HG02981 (cell line): ENCODE measurements at regions not wholly inside any gene's neighbourhood (a gene's known extent, or its start where the extent isn't known, plus 50 kb on each side); places are given as distances from the start of the nearest gene placed in this dataset.
"Not testable (repeated sequence)": the region's sequence is repeated elsewhere in the genome, so short reads cannot be mapped to it uniquely, and the experiment has no call there.

Source experiments
- ATAC-seq: cut with Tn5 transposase; IDR thresholded peaks from one replicate; pipeline ENCODE4 v1.9.1; 2021; ENCODE audit warnings: mild to moderate bottlenecking, moderate library complexity; ENCODE audit not compliant: unreplicated experiment

DNA sequence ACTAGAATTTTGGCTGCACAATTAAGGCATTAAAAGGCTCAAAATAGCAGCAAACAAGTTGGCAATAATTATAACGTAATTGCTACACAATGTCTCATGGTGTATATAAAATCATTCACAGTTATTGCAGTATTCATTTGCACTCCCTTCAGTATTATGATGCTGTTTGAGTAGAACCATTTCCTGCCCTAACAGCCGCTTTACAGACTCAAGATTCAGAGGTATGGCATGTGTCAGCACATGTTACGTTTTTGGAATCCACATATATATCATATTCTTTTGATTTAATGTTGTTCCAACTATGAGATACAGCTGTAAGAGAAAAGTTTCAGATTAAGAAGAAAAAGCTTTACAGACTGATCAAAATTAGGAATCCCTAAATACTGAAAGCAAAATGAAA, 56.3 kb upstream of the NCKAP5 start:
- ATAC-seq, result no peak

DNA sequence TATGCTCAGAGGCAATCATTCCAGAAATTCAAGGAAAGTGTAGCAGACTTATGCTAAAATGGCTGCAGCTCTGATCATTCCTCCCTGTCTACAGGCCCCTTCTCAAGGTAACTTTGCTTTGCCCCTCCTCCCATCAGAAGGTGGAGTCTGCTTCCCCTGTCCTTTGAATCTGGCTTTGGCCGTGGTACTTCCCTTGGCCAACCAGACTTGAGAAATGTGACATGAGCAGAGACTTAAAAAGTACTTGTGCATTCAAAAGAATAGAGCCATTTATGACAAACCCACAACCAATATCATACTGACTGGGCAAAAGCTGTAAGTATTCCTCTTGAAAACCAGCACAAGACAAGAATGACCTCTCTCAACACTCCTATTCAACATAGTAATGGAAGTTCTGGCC, 59.5 kb upstream of the NCKAP5 start:
- ATAC-seq, result no peak

DNA sequence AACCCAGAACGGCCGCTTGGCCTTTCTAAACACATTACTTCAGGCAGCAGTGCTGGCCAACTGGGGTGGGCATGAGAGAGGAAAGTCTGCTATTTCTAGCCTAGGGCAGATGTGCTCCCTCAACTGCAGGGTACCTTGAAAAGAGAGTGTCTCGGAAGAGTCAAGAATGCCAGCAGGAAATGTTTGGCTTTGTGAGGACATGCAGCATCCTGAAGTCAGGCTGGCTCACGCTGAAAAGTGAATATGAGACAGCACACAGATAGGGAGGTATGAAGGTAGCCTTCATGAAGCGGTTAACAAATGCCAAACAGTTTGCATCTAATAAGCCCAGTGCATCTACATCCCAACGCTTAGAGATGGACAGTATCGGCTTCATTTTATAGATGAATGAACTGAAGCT, 65.0 kb upstream of the NCKAP5 start:
- ATAC-seq, result no peak

DNA sequence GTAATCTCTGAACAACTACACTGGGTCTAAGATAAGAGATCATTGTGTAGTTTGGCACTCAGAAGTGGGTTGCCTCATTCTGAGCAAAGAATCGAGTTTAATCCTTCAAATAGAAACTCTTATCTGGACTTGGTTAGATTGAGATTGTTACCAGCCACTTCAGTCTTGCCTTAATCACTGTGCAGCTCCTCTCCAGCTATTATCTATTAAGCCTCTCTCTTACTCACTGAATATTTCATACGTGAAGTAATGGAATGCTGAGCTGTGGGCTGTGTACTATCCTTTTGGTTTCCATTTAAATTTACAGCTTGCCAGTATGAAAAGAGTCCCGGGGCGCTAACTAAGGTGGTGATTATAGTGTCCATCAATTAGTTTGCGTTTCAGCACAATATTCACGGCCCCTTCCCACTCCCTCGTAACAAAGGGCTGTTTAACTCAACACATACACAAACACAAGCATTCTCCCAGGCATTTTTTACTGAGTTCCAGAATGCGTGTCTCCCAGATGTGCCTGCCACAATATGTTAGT, 65.7 kb upstream of the NCKAP5 start:
- ATAC-seq, result no peak

DNA sequence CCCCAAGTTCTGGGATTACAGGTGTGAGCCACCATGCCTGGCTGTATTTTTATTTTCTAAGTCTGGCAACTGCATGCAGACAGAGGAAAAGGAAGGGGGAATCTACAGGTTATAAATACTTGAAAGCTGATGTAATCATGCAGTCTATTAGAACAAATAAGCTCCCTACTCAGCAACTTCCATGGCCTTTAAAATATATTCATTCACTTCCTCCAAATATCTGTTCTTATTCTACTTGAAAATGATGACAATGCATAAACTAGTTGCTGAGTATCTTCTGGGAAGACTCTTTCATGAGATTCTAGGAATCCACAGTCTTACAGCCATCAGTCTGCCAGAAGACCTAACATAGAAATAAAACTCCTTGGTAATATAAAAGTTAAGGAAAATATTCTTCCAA, 66.9 kb upstream of the NCKAP5 start:
- no peak for ATAC-seq

DNA sequence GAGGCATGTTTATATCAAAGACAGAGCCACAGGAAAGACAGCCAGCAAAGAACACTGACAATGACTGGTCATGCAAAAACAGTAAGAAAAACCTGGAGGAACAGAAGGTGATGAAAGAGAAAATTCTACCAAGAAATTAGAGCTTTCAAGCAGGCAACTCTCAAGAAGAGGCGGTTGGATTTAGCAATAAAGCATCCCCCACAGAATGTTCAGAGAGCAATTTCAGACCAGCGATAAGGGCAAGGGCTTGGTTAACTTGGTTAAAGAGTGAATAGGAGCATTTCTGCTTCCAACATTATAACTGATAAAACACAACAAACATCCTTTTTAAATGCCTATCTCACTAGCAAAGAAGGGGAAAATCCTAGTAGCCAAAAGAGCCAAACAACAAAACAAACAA, 68.0 kb upstream of the NCKAP5 start:
- ATAC-seq, result no peak

DNA sequence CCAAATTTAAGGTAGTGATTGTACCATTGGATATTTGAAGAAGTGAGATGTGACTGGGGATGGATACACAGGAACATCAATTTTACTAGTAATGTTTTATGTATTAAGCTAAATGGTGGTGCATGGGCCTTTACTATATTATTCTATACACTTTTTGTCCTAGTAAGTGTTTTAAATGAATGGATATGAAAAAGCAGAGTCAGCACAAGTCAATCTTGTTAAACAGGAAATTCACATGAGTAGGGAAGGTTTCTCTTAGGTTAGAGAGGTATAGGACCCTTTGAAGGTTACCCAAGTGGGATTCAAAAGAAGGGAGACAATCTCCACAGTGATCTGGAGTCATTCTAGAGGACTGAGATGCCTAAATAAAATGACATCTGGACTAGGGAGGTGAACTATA, 71.8 kb upstream of the NCKAP5 start:
- no peak for ATAC-seq

DNA sequence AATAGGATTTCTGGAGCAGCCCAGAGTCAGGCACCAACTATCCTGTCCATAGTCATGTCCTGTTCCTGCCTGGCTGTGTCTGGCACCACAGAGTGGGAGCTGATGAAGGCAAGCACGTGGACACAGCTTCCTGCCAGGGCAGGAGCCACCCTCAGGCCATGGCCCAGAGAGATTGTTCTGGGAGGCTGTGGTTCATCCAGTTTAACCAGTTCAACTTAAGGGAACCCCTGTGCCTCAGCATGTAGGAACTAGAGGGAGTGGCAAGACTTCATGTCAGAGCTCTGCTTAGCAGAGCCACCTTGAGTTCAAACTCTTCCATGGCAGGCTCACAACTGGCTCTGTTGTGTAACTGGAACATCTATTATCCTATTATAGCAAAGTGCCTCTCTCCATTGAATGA, 73.2 kb upstream of the NCKAP5 start:
- ATAC-seq, result no peak

DNA sequence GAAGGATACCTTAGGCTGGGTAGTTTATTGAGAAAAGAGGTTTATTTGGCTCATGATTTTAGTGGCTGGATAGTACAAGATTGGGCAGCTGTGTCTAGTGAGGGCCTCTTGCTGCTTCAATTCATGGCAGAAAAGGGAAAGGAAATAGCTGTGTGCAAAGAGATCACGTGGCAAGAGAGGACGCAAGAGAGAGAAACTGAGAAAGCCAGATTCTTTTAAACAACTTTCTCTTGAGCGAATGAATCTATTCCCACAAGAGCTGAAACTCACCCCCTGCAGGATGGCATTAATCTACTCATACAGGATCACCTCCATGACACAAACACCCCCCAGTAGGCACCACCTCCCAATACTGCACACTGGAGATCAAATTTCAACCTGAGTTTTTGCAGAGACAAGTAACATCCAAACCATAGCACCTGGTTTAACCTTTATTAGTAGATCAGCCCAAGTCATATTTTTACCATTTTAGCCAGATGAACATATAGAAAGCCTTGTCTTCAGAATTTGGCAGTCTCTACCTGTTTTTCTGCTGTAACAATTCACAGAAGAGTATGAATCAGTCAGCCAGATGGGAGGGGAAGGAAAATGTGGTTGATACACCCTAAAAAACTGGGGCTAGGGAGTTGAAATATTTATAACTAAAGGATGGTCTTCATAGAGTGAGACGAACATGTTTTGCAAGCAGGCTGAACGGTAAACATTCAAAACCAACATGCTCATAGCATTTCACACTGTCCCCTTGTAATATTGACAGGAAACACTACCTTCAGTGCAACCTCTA, 73.9 kb upstream of the NCKAP5 start:
- no peak for ATAC-seq

DNA sequence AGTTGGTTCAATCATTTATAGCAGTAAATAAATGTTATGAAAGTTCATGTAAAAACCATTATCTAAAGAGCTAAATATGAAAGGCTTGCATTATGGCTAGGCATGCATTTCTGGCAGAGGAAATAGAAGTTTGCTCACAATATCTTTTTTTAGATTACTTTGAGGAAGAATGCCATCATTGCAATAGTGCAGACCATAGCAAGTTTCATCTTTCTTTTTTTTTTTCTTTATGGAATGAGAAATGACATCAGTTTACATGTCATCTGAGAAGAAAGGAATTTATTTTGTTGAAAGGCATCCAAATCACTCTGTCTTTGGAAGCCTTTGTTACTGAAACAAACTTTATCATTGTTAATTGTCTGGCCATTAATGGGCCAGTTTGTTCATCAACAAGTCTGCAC, 74.5 kb upstream of the NCKAP5 start:
- no peak for ATAC-seq

DNA sequence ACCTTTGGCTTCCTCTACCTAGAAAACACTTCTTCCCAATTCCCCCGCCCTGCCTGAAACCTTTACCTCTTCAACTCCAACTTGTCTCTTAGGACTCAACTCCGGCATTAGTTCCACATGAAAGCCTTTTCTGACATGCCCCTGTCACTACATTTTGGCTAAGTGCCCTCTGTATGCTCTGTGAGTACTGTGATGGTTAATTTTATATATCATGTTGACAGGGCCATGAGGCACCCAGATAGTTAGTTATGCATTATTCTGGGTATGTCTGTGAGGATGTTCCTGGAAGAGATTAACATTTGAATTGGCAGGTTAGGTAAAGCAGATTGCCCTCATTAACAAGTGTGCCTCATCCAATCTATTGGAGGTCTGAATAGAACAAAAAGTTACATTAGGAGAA, 75.6 kb upstream of the NCKAP5 start:
- ATAC-seq, result no peak

DNA sequence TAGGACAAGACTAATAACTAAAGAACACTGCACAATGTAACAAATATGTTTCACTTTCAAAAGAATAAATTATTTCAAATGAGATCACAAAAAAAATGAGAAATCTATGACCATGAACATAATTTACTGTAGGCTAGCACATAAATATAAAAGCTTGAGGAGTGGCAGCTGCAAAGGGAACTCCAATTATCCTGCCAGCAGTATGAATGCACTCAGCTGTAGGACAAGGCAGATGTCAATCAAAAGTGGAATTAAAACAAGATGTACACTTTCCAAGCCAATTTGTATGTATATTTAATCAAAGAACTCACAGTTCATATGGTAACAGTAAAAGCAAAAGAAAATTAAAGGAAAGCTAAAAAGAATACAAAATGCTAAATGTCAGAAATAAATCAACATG, 76.6 kb upstream of the NCKAP5 start:
- no peak for ATAC-seq

DNA sequence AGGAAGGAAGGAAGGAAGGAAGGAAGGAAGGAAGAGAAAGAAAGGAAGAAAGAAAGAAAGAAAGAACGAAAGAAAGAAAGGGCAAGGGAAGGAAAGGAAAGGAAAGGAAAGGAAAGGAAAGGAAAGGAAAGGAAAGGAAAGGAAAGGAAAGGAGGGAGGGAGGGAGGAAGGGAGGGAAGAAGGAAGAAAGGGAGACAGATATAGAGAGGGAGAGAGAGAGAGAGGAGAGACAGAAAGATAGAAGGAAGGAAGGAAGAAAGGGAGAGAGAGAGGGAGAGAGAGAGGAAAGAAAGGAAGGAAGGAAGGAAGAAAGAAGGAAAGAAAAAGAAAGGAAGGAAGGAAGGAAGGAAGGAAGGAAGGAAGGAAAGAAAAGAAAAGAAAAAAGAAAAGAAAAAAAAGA, 79.1 kb upstream of the NCKAP5 start:
- ATAC-seq, result not testable (repeated sequence)

DNA sequence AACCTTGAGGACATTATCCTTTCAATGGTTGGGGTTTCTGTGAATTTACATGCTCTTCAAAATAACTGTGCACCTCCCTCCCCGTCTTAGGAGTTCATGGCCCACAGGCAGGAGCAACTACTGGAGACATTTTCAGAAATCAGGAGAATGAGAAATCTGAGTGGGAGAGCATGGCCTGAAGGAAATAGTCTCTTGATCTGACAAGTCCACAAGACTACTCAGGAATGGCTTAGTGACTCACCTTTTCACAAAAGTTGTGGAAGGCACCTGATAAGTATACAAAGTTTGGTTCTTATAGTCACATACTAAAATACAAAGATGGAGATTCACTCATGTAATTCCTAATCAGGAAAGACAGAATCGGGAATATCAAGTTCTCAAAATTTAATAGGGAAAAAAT, 83.6 kb upstream of the NCKAP5 start:
- no peak for ATAC-seq

DNA sequence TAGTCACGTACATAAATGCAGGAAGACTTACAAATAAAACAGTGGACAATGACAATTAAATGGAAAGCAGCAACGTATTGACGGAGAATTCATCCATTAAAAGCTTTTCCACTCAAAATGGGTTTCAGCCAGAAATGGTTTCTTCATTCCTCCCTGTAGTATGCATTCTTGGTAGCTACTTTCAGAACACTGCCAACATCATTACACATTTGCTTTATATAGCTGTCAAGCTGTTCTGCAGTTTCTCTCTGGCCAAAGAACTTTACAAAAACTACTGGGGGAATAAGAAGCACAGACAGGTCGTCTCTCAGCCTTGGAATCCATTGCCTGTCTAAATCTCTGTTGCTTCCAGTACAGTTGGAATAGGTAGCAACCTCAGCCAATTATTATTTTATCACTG, 84.1 kb upstream of the NCKAP5 start:
- ATAC-seq, result no peak

DNA sequence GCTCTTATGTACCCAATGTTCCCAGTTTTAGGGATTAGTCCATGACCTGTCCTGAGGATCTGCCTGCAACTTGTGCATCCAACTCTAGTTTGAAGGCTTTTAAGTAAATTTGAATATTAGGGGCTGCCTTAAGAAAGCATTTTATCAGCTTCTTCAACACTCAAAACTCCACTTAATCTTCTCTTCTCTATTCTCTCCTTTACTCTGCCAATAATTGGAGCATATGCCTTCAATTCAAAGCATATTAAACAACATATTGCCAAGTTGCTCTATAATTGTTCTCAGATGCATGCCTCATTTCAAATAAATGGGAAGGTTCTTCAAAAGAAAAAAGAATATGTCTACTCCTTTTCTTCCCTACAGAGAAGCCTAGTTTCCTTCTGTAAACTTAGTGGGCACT, 84.8 kb upstream of the NCKAP5 start:
- no peak for ATAC-seq

DNA sequence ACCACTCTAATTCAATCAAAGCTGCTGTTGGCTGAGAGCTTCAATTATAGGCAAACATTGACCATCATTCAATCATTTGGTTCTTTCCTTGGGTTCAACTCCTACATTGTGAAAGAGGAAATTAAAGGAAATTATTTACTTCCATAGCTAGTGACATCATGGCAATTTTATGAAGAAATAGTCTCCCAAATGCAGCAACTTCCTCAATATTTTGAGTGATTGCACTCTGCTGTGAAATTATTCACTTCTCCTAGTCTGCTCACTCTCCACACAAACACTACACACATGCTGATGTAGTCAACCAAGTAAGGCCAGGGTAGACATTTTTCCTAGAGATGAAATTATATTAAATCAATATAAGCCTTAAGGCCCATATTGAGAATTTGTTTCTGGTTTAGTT, 86.7 kb upstream of the NCKAP5 start:
- ATAC-seq, result no peak

DNA sequence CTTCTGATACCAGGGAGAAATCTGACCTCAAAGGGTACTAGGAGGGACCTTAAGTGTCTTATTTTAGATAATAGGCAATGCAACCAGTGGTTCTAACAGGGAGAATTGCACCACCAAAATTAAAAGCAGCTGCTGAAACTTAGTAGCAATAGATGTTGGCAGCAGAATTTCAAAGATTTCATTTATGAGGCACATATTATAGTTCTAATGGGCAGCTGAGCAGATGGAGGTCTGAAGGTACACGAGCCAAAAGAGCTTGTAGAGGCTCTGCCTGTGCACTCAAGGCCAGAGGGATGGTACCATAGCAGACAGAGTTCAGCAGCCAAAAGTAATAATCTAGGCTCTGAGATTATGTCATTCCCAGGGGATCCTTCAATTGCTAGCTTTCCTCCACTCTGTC, 87.3 kb upstream of the NCKAP5 start:
- ATAC-seq, result no peak

DNA sequence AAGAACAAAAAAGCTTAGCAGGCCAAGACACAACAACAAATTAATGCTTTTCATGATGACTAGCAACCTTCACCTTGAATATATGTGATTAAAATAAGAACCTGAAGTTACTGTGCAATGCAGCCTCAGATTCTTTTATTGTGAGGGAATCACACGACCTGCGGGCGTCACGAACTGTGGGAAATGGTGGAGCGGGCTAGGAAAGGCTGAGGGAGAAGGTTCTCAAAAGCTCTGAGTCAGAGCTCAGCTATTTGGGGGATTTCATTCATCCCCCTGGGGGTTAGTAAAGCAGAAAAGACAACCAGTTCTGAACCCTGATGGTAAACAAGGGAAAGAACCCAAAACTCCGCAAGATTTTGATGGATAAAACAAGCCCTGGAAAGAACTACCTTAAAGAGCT, 89.3 kb upstream of the NCKAP5 start:
- no peak for ATAC-seq

DNA sequence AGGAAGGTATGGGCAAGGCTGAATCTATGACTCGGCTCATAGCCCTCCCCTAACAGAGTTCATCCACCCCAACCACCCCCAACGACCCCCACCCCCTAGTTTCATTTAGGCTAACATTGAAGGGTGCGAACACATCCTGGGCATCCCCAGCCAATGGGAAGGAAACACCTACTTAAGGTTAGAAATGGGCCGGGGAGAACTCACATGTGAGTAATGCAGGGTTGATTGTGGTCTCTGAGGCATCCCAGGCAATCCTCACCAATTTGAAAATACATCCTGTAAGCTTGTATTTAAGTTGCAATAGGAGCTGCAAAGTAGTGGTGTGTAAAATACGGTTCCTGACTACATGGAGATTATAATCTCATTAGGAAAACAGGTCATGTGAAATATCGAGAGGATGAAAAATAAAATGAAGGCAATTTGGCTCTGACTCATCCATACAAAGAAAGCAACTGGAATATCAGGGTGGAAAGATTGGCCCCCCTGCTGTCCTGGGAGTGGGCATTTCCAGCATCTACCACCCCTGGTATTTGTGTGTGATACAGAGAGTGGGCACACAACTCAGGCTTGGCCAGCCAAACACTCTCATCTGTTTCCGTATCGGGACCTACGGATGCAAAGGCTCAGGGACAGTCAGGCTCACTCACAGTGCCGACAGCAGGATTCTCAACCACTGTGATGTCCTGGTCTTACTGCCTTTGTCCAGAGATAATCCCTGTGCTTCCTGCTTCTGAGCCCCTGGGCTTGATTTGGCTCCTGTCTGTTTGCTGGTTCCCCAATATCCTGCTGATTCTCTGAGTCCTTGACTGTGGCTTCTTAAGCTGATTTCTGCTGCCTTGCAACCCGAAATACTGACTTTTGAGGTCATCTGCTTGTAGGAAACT, 90.0 kb upstream of the NCKAP5 start:
- ATAC-seq, result no peak

DNA sequence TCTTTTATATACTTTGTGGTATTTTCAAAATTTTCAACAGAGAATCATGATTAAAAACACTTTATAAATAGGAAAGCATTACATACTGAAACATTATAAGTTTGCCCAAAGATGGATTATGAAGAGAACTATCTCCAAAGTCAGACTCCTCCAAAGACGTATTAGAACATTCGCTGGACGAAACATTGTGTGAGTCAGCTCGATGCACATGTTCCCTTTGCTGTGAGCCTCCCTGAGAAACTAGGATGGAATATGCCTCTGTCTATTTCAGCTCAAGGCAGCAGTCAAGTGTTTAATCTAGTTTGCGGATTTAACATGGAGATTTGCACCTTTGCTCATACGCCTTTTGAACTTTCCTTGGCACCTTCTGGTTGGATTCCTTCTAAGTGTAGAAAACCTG, 92.2 kb upstream of the NCKAP5 start:
- ATAC-seq, result no peak

DNA sequence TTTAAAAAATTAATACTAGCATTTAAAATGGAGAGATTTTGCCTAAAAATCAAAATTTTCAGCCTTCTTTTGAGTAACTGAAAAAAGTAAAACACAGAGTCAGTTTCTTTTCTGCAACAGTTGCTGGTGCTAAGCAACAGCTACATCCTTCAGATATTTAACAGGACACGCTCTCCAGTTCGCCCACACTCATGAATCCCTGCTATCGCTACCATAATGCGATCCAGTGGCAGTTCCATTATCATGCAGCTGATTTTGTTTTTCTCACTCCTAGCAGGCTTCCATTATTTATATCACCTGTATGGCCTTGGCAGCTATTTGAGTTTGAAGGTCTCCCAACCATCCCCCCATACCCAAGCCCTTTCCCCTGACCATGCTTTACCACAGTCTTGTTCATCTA, 93.1 kb upstream of the NCKAP5 start:
- no peak for ATAC-seq
